ENCODE measurements at regions not wholly inside any gene's neighbourhood (a gene's known extent, or its start where the extent isn't known, plus 50 kb on each side); places are given as distances from the start of the nearest gene placed in this dataset.

GRCh38 chr5:120326651-120327050, 137.4 kb upstream of the PRR16 start:
- TF ChIP-seq CTCF (CRISPR knock-in tag; IDR thresholded peaks at IDR 0.05) (no peak), ZNF225 (CRISPR knock-in tag; IDR thresholded peaks at IDR 0.05) (no peak), YY1 (IDR thresholded peaks at IDR 0.05; ENCODE audit: insufficient read depth, insufficient replicate concordance, low read depth, low read length) (no peak)

Data from HepG2 (cell line).